PC-9 (cell line): ENCODE measurements at regions not wholly inside any gene's neighbourhood (a gene's known extent, or its start where the extent isn't known, plus 50 kb on each side); places are given as distances from the start of the nearest gene placed in this dataset.

Source experiments
- BruUV-seq: library from RNA; stranded (reverse); fragments of 400-500 nt; replicated peaks from 2 replicates; lab custom pipeline; 2021; lab: Mats Ljungman, UMichigan
- CTCF ChIA-PET: fragments of 300-600 bp; sonication (Branson Sonifier 250); formaldehyde crosslinking; loops from one replicate; lab custom pipeline; 2022; ENCODE audit warnings: antibody characterized with exemption; lab: Charles Lee
- POLR2A ChIA-PET: fragments of 300-600 bp; sonication (Branson Sonifier 250); formaldehyde crosslinking; loops from one replicate; lab custom pipeline; 2022; ENCODE audit warnings: antibody characterized with exemption; ENCODE audit not compliant: unreplicated experiment; lab: Charles Lee
- DNase-seq, 2 experiments: peaks; one replicate each; pipeline versions ENCODE4 v3.0.0 to v3.0.0-alpha.2; 2015 to 2022; ENCODE audit warnings: mixed read lengths in 1 of 2
- H2AFZ ChIP-seq: fragments of 200-600 bp; sonication (generic); 2 replicates; pipeline ENCODE4 v1.8.1; 2017; ENCODE audit warnings: antibody characterized with exemption
- H3F3A ChIP-seq: fragments of 200-600 bp; sonication (generic); 2 replicates; pipeline ENCODE4 v1.8.1; 2017; ENCODE audit warnings: antibody characterized with exemption, mild to moderate bottlenecking, low read depth; ENCODE audit not compliant: insufficient read depth
- H3K27ac ChIP-seq: fragments of 200-600 bp; sonication (generic); 2 replicates; pipeline ENCODE4 v1.6.1; 2016; ENCODE audit warnings: mixed run types
- H3K27me3 ChIP-seq: fragments of 200-600 bp; sonication (generic); 2 replicates; pipeline ENCODE4 v1.6.1; 2016; ENCODE audit warnings: low read depth, mixed run types; ENCODE audit not compliant: insufficient read depth
- H3K36me3 ChIP-seq: fragments of 200-600 bp; sonication (generic); 2 replicates; pipeline ENCODE4 v1.6.1; 2016; ENCODE audit warnings: low read depth, mixed run types
- H3K4me1 ChIP-seq: fragments of 200-600 bp; sonication (generic); replicated peaks from 2 replicates; pipeline ENCODE4 v1.6.1; 2016; ENCODE audit warnings: mixed run types; ENCODE audit not compliant: insufficient read depth
- H3K4me2 ChIP-seq: fragments of 200-600 bp; sonication (generic); 2 replicates; pipeline ENCODE4 v1.6.1; 2017; ENCODE audit warnings: mixed run types
- H3K4me3 ChIP-seq: fragments of 200-600 bp; sonication (generic); 2 replicates; pipeline ENCODE4 v1.6.1; 2016; ENCODE audit warnings: mixed run types
- H3K79me2 ChIP-seq: fragments of 200-600 bp; sonication (generic); 2 replicates; pipeline ENCODE4 v1.6.1; 2017; ENCODE audit warnings: low read depth, mixed run types
- H3K9me2 ChIP-seq: fragments of 200-600 bp; sonication (generic); 2 replicates; pipeline ENCODE4 v1.8.1; 2017; ENCODE audit warnings: mild to moderate bottlenecking; ENCODE audit not compliant: insufficient read depth
- H3K9me3 ChIP-seq: fragments of 200-600 bp; sonication (generic); 2 replicates; pipeline ENCODE4 v1.8.1; 2016; ENCODE audit warnings: low read depth; ENCODE audit not compliant: insufficient read depth
- H4K20me1 ChIP-seq: fragments of 200-600 bp; sonication (generic); 2 replicates; pipeline ENCODE4 v1.8.1; 2017; ENCODE audit not compliant: insufficient read depth
- EZH2 ChIP-seq: fragments of 200-600 bp; sonication (generic); IDR thresholded peaks from 2 replicates; pipeline ENCODE4 v1.8.0; 2017; ENCODE audit warnings: antibody characterized with exemption, low read depth
- intact Hi-C: fragments of 100-400 bp; cut with micrococcal nuclease; formaldehyde crosslinking; loops from one replicate; pipeline ENCODE4 v1.10.0; 2022; ENCODE audit not compliant: unreplicated experiment
- TF ChIP-seq, protein P1 (sequence below): fragments of 200-600 bp; sonication (generic); conservative IDR thresholded peaks from 2 replicates; pipeline ENCODE4 v1.6.1; 2017; ENCODE audit warnings: mixed run types, antibody characterized with exemption, mild to moderate bottlenecking, moderate library complexity

DNA sequence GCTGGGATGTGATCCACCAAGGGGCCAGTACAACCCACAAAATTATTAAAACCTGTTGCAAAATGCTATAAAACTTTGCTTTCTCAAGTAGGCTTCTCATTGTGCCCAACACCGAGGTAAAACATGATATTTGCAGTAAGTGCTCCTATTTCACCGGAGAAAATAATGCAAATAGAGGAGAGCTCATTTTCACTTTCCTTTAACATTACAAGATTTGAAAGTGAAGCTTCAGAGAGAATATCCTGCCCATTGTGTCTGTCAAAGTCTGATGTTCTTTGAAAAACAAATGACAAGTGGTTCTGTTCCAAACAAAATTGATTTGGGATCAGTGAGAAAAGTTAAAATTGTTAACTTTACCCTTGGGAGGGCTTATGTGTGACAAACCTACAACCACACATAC, 287.1 kb downstream of the KCNN2 start:
- no peak for TF ChIP-seq EZH2
- TF ChIP-seq, protein P1, sequence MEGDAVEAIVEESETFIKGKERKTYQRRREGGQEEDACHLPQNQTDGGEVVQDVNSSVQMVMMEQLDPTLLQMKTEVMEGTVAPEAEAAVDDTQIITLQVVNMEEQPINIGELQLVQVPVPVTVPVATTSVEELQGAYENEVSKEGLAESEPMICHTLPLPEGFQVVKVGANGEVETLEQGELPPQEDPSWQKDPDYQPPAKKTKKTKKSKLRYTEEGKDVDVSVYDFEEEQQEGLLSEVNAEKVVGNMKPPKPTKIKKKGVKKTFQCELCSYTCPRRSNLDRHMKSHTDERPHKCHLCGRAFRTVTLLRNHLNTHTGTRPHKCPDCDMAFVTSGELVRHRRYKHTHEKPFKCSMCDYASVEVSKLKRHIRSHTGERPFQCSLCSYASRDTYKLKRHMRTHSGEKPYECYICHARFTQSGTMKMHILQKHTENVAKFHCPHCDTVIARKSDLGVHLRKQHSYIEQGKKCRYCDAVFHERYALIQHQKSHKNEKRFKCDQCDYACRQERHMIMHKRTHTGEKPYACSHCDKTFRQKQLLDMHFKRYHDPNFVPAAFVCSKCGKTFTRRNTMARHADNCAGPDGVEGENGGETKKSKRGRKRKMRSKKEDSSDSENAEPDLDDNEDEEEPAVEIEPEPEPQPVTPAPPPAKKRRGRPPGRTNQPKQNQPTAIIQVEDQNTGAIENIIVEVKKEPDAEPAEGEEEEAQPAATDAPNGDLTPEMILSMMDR, result no peak
- intact Hi-C loops, result no loop called here
- POLR2A ChIA-PET, result no interaction called here

DNA sequence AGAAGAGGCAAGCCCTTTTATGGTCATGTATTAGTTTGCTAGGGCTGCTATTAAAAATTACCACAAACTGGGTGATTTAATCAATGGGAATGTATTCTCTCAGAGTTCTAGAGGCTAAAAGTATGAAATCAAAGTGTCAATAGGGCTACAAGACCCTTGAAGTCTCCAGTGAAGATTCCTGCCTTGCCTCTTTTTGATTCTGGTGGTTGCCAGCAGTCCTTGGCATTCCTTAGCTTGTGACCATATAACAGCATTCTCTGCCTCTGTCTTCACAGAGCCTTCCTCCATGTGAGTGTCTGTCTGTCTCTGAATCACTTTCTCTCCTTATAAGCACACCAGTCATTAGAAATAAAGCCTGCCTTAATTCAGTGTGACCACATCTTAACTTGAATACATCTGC, 282.7 kb downstream of the KCNN2 start:
- TF ChIP-seq EZH2, result no peak
- TF ChIP-seq, protein P1, result no peak
- H3K4me3 ChIP-seq, result no peak overlapping the region
- H2AFZ ChIP-seq, result no peak overlapping the region
- H3F3A ChIP-seq, result no peaks in the 10 kb centered on the region
- H3K27me3 ChIP-seq, result no peaks in the 10 kb centered on the region
- no peak overlapping the region for H3K27ac ChIP-seq
- H3K79me2 ChIP-seq, result no peaks in the 10 kb centered on the region
- no TSS peak for BruUV-seq
- CTCF ChIA-PET, result no interaction called here
- no peaks in the 10 kb centered on the region for H3K9me3 ChIP-seq
- intact Hi-C loops, result no loop called here
- H3K9me2 ChIP-seq, result no peaks in the 10 kb centered on the region
- POLR2A ChIA-PET, result no interaction called here
- H3K4me1 ChIP-seq, result no peaks in the 10 kb centered on the region
- no peaks in the 10 kb centered on the region for H3K36me3 ChIP-seq
- no peak for DNase-seq
- H4K20me1 ChIP-seq, result no peaks in the 10 kb centered on the region
- no peak overlapping the region for H3K4me2 ChIP-seq

More for the DNA sequence above, 287.1 kb downstream of the KCNN2 start:
- Histone ChIP-seq H3K4me2 (no peak overlapping the region), H3K36me3 (no peaks in the 10 kb centered on the region), H3K9me3 (no peaks in the 10 kb centered on the region), H3K27me3 (no peaks in the 10 kb centered on the region), H2AFZ (no peak overlapping the region), H3K27ac (no peak overlapping the region), H3K9me2 (no peaks in the 10 kb centered on the region), H3K4me3 (no peak overlapping the region), H3K79me2 (no peaks in the 10 kb centered on the region), H4K20me1 (no peaks in the 10 kb centered on the region), H3F3A (no peaks in the 10 kb centered on the region), H3K4me1 (no peaks in the 10 kb centered on the region)
- CTCF ChIA-PET, result no interaction called here
- BruUV-seq, result no TSS peak
- no peak for DNase-seq

DNA sequence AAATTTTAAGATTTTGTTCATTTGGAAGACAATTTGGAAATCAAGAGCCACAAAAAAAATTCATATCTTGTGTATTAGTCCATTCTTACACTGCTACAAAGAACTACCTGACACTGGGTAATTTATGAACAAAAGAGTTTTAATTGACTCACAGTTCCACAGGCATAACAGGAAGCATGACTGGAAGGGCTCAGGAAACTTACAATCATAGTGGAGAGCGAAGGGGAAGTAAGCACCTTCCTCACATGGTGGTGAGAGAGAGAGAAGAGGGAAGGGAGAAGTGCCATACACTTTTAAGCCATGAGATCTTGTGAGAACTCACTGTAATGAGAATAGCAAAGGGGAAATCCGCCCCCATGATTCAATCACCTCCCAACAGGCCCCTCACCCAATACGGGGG, 274.4 kb downstream of the KCNN2 start:
- CTCF ChIA-PET, result no interaction called here

More for the DNA sequence above, 274.4 kb downstream of the KCNN2 start:
- POLR2A ChIA-PET, result no interaction called here
- Histone ChIP-seq H3K9me3 (no peaks in the 10 kb centered on the region), H3F3A (no peaks in the 10 kb centered on the region), H3K27me3 (no peaks in the 10 kb centered on the region), H3K4me3 (no peak overlapping the region), H3K4me2 (no peak overlapping the region), H3K36me3 (no peaks in the 10 kb centered on the region), H3K9me2 (no peaks in the 10 kb centered on the region), H3K27ac (no peak overlapping the region), H4K20me1 (no peaks in the 10 kb centered on the region), H3K4me1 (no peaks in the 10 kb centered on the region), H3K79me2 (no peaks in the 10 kb centered on the region), H2AFZ (no peak overlapping the region)
- no TSS peak for BruUV-seq
- DNase-seq, result no peak
- TF ChIP-seq, protein P1, result no peak
- no peak for TF ChIP-seq EZH2
- intact Hi-C loops, result no loop called here
